Endothelial cell (in vitro differentiated cells): ENCODE measurements at regions not wholly inside any gene's neighbourhood (a gene's known extent, or its start where the extent isn't known, plus 50 kb on each side); places are given as distances from the start of the nearest gene placed in this dataset.
"Not testable (repeated sequence)": the region's sequence is repeated elsewhere in the genome, so short reads cannot be mapped to it uniquely, and the experiment has no call there.

Source experiments
- DNase-seq: peaks from one replicate; pipeline ENCODE4 v3.0.0; 2021; ENCODE audit warnings: low spot score
- H3K27ac Mint-ChIP-seq: one replicate; pipeline ENCODE4 v1.8.0; 2021; ENCODE audit warnings: mixed read lengths, inconsistent platforms; ENCODE audit not compliant: unreplicated experiment
- H3K27me3 Mint-ChIP-seq: one replicate; pipeline ENCODE4 v1.8.0; 2021; ENCODE audit warnings: mild to moderate bottlenecking, moderate library complexity, mixed read lengths, inconsistent platforms; ENCODE audit not compliant: unreplicated experiment
- H3K36me3 Mint-ChIP-seq: one replicate; pipeline ENCODE4 v1.8.0; 2021; ENCODE audit warnings: mild to moderate bottlenecking, low read depth, mixed read lengths, inconsistent platforms; ENCODE audit not compliant: unreplicated experiment
- H3K4me1 Mint-ChIP-seq: one replicate; pipeline ENCODE4 v1.8.0; 2021; ENCODE audit warnings: mild to moderate bottlenecking, mixed read lengths, inconsistent platforms; ENCODE audit not compliant: unreplicated experiment
- H3K4me3 Mint-ChIP-seq: one replicate; pipeline ENCODE4 v1.8.0; 2021; ENCODE audit warnings: mild to moderate bottlenecking, mixed read lengths, inconsistent platforms; ENCODE audit not compliant: unreplicated experiment
- H3K9me3 Mint-ChIP-seq: one replicate; pipeline ENCODE4 v1.8.0; 2021; ENCODE audit warnings: mixed read lengths, inconsistent platforms; ENCODE audit not compliant: unreplicated experiment
- TF ChIP-seq, protein P1 (sequence below): fragments of 200-600 bp; sonication (generic); IDR thresholded peaks from one replicate; pipeline ENCODE4 v1.5.0; 2021; ENCODE audit warnings: antibody characterized with exemption; ENCODE audit not compliant: unreplicated experiment

DNA sequence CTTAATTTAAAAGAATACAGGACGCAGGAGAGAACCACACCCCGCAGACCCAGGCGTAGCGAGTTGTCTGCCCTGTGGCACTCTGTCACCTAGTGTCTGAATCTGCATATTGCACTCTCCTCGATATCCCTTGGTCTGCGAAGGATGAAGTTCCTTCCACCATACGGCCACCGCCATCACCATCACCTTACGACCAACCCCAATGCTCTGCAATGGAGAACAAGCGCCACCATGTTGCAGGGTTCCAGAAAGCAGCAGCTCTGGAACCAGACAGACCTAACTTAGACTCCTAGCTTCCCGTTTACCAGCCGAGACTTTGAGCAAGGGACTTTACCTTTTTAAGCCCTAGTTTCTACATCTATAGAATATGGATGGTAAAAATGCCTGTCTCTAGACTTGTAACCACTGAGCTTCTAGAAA lies 77.4 kb upstream of the DMRT1 start:
- Mint-ChIP-seq H3K27me3 (peaks cover 1% of the 10 kb centered on the region), H3K4me1 (no peaks in the 10 kb centered on the region), H3K36me3 (no peaks in the 10 kb centered on the region), H3K4me3 (no peak overlapping the region), H3K9me3 (no peaks in the 10 kb centered on the region), H3K27ac (no peak overlapping the region)
- DNase-seq = peak; percentile 58
- TF ChIP-seq, protein P1, sequence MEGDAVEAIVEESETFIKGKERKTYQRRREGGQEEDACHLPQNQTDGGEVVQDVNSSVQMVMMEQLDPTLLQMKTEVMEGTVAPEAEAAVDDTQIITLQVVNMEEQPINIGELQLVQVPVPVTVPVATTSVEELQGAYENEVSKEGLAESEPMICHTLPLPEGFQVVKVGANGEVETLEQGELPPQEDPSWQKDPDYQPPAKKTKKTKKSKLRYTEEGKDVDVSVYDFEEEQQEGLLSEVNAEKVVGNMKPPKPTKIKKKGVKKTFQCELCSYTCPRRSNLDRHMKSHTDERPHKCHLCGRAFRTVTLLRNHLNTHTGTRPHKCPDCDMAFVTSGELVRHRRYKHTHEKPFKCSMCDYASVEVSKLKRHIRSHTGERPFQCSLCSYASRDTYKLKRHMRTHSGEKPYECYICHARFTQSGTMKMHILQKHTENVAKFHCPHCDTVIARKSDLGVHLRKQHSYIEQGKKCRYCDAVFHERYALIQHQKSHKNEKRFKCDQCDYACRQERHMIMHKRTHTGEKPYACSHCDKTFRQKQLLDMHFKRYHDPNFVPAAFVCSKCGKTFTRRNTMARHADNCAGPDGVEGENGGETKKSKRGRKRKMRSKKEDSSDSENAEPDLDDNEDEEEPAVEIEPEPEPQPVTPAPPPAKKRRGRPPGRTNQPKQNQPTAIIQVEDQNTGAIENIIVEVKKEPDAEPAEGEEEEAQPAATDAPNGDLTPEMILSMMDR = peak; percentile 71

- no peaks in the 10 kb centered on the region for H3K9me3 Mint-ChIP-seq
- TF ChIP-seq, protein P1 = no peak
- no peak overlapping the region for H3K27ac Mint-ChIP-seq
- H3K36me3 Mint-ChIP-seq = no peaks in the 10 kb centered on the region
- H3K4me1 Mint-ChIP-seq = no peaks in the 10 kb centered on the region
- H3K4me3 Mint-ChIP-seq = no peak overlapping the region
- H3K27me3 Mint-ChIP-seq = no peaks in the 10 kb centered on the region
- no peak for DNase-seq
Observed at GRCh38 chr9:764986-765385, 76.5 kb upstream of the DMRT1 start.

DNA sequence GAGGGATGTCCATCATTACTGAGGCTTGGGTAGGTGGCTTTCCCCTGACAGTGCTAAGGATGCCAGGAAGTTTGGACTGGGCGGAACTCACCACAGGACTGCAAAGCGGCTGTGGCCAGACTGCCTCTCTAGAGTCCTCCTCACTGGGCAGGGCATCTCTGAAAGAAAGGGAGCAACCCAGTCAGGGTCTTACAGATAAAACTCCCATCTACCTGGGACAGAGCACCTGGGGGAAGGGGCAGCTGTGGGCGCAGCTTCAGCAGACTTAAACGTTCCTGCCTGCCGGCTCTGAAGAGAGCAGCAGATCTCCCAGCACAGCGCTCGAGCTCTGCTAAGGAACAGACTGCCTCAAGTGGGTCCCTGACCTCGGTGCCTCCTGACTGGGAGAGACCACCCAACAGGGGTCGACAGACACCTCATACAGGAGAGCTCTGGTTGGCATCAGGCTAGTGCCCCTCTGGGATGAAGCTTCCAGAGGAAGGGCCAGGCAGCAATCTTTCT lies 74.4 kb upstream of the DMRT1 start:
- not testable (repeated sequence) for H3K27me3 Mint-ChIP-seq, H3K4me1 Mint-ChIP-seq, H3K4me3 Mint-ChIP-seq

GRCh38 chr9:776086-776485 lies 65.4 kb upstream of the DMRT1 start:
- TF ChIP-seq, protein P1 = no peak
- Mint-ChIP-seq H3K27ac (no peak overlapping the region), H3K4me3 (no peak overlapping the region), H3K4me1 (no peaks in the 10 kb centered on the region), H3K9me3 (peaks cover 6% of the 10 kb centered on the region), H3K36me3 (peaks cover 5% of the 10 kb centered on the region), H3K27me3 (no peaks in the 10 kb centered on the region)
- DNase-seq = no peak

More for the DNA sequence above, 74.4 kb upstream of the DMRT1 start:
- H3K27ac Mint-ChIP-seq, DNase-seq, H3K9me3 Mint-ChIP-seq, H3K36me3 Mint-ChIP-seq: not testable (repeated sequence)

GRCh38 chr9:777978-778377 lies 63.5 kb upstream of the DMRT1 start:
- H3K9me3 Mint-ChIP-seq = peaks cover 6% of the 10 kb centered on the region
- H3K27me3 Mint-ChIP-seq = no peaks in the 10 kb centered on the region
- no peak overlapping the region for H3K27ac Mint-ChIP-seq
- TF ChIP-seq, protein P1 = no peak
- peaks cover 5% of the 10 kb centered on the region for H3K36me3 Mint-ChIP-seq
- DNase-seq = no peak
- no peak overlapping the region for H3K4me3 Mint-ChIP-seq
- no peaks in the 10 kb centered on the region for H3K4me1 Mint-ChIP-seq
